ENCODE measurements at regions not wholly inside any gene's neighbourhood (a gene's known extent, or its start where the extent isn't known, plus 50 kb on each side); places are given as distances from the start of the nearest gene placed in this dataset.
"Not testable (repeated sequence)": the region's sequence is repeated elsewhere in the genome, so short reads cannot be mapped to it uniquely, and the experiment has no call there.

- intact Hi-C loops (cut with micrococcal nuclease): no loop called here
- no peaks in the 10 kb centered on the region for H3K36me3 ChIP-seq (ENCODE audit: control insufficient read depth in 2 of 3, insufficient read depth in 3 of 3, low read length in 3 of 3)
- Mint-ChIP-seq H3K4me1 (no peaks in the 10 kb centered on the region), H3K27ac (no peak overlapping the region), H3K9me3 (peaks cover 0 to 8% (median 2%) of the 10 kb centered on the region in 11 donors), H3K36me3 (peaks cover 0 to 3% (median 0%) of the 10 kb centered on the region in 5 donors), H3K27me3 (peaks cover 0 to 15% (median 0%) of the 10 kb centered on the region in 5 donors), H3K4me3 (no peak overlapping the region)
- DNase-seq (no peak), ATAC-seq (no peak)
- H3K9me3 ChIP-seq (ENCODE audit: control insufficient read depth in 2 of 3, low read length in 3 of 3): no peaks in the 10 kb centered on the region
- POLR2A ChIA-PET: no interaction called here
- no peak overlapping the region for H3K27ac ChIP-seq (ENCODE audit: low read depth, low read length)
- no peaks in the 10 kb centered on the region for H3K27me3 ChIP-seq (ENCODE audit: control insufficient read depth in 2 of 2, insufficient read depth in 2 of 2, low read length in 2 of 2)
- H3K4me3 ChIP-seq (ENCODE audit: low read length): no peak overlapping the region
- H3K4me1 ChIP-seq (ENCODE audit: control insufficient read depth in 2 of 2, insufficient read depth in 2 of 2, low read length in 2 of 2): no peaks in the 10 kb centered on the region
- CTCF ChIA-PET: no interaction called here
These were observed 297.5 kb upstream of the SLC16A7 start for GRCh38 chr12:59298296-59298695.

GRCh38 chr12:59294221-59294620 lies 301.6 kb upstream of the SLC16A7 start:
- Histone ChIP-seq H3K4me1 (ENCODE audit: control insufficient read depth in 2 of 2, insufficient read depth in 2 of 2, low read length in 2 of 2) (no peaks in the 10 kb centered on the region), H3K9me3 (ENCODE audit: control insufficient read depth in 2 of 3, low read length in 3 of 3) (no peaks in the 10 kb centered on the region), H3K4me3 (ENCODE audit: low read length) (no peak overlapping the region), H3K27ac (ENCODE audit: low read depth, low read length) (no peak overlapping the region), H3K36me3 (ENCODE audit: control insufficient read depth in 2 of 3, insufficient read depth in 3 of 3, low read length in 3 of 3) (no peaks in the 10 kb centered on the region), H3K27me3 (ENCODE audit: control insufficient read depth in 2 of 2, insufficient read depth in 2 of 2, low read length in 2 of 2) (no peaks in the 10 kb centered on the region)
- no peaks in the 10 kb centered on the region for H3K4me1 Mint-ChIP-seq
- peaks cover 0 to 5% (median 0%) of the 10 kb centered on the region in 11 donors for H3K9me3 Mint-ChIP-seq
- DNase-seq (no peak), ATAC-seq (no peak)
- POLR2A ChIA-PET: no interaction called here
- peaks cover 0 to 3% (median 0%) of the 10 kb centered on the region in 5 donors for H3K36me3 Mint-ChIP-seq
- intact Hi-C loops (cut with micrococcal nuclease): no loop called here
- no peak overlapping the region for H3K27ac Mint-ChIP-seq
- CTCF ChIA-PET: no interaction called here
- no peak overlapping the region for H3K4me3 Mint-ChIP-seq
- peaks cover 0 to 7% (median 0%) of the 10 kb centered on the region in 5 donors for H3K27me3 Mint-ChIP-seq

- Histone ChIP-seq H3K4me3 (ENCODE audit: low read length) (no peak overlapping the region), H3K4me1 (ENCODE audit: control insufficient read depth in 2 of 2, insufficient read depth in 2 of 2, low read length in 2 of 2) (no peaks in the 10 kb centered on the region), H3K27ac (ENCODE audit: low read depth, low read length) (no peak overlapping the region), H3K27me3 (ENCODE audit: control insufficient read depth in 2 of 2, insufficient read depth in 2 of 2, low read length in 2 of 2) (no peaks in the 10 kb centered on the region), H3K9me3 (ENCODE audit: control insufficient read depth in 2 of 3, low read length in 3 of 3) (no peaks in the 10 kb centered on the region), H3K36me3 (ENCODE audit: control insufficient read depth in 2 of 3, insufficient read depth in 3 of 3, low read length in 3 of 3) (no peaks in the 10 kb centered on the region)
- POLR2A ChIA-PET: no interaction called here
- Mint-ChIP-seq H3K27ac (no peak overlapping the region), H3K4me1 (no peaks in the 10 kb centered on the region), H3K4me3 (no peak overlapping the region), H3K36me3 (no peaks in the 10 kb centered on the region), H3K9me3 (peaks cover 0 to 5% (median 0%) of the 10 kb centered on the region in 11 donors), H3K27me3 (peaks cover 0 to 4% (median 0%) of the 10 kb centered on the region in 5 donors)
- CTCF ChIA-PET: no interaction called here
- DNase-seq (no peak), ATAC-seq (no peak)
- intact Hi-C loops (cut with micrococcal nuclease): no loop called here
These were observed 312.8 kb upstream of the SLC16A7 start for GRCh38 chr12:59282999-59283398.

- H3K36me3 ChIP-seq (ENCODE audit: control insufficient read depth in 2 of 3, insufficient read depth in 3 of 3, low read length in 3 of 3); H3K27ac ChIP-seq (ENCODE audit: low read depth, low read length); H3K27me3 Mint-ChIP-seq; ATAC-seq; H3K4me1 Mint-ChIP-seq; POLR2A ChIA-PET; H3K9me3 ChIP-seq (ENCODE audit: control insufficient read depth in 2 of 3, low read length in 3 of 3); H3K36me3 Mint-ChIP-seq; DNase-seq; H3K4me3 ChIP-seq (ENCODE audit: low read length); H3K4me1 ChIP-seq (ENCODE audit: control insufficient read depth in 2 of 2, insufficient read depth in 2 of 2, low read length in 2 of 2); CTCF ChIA-PET; H3K27me3 ChIP-seq (ENCODE audit: control insufficient read depth in 2 of 2, insufficient read depth in 2 of 2, low read length in 2 of 2); H3K27ac Mint-ChIP-seq; intact Hi-C loops (cut with micrococcal nuclease); H3K4me3 Mint-ChIP-seq: not testable (repeated sequence)
- peaks cover 0 to 37% (median 10%) of the 10 kb centered on the region in 11 donors for H3K9me3 Mint-ChIP-seq
These were observed 322.3 kb upstream of the SLC16A7 start for GRCh38 chr12:59273561-59273960.

- Histone ChIP-seq H3K4me1 (ENCODE audit: control insufficient read depth in 2 of 2, insufficient read depth in 2 of 2, low read length in 2 of 2) (no peaks in the 10 kb centered on the region), H3K4me3 (ENCODE audit: low read length) (no peak overlapping the region), H3K9me3 (ENCODE audit: control insufficient read depth in 2 of 3, low read length in 3 of 3) (no peaks in the 10 kb centered on the region), H3K27ac (ENCODE audit: low read depth, low read length) (no peak overlapping the region), H3K27me3 (ENCODE audit: control insufficient read depth in 2 of 2, insufficient read depth in 2 of 2, low read length in 2 of 2) (no peaks in the 10 kb centered on the region), H3K36me3 (ENCODE audit: control insufficient read depth in 2 of 3, insufficient read depth in 3 of 3, low read length in 3 of 3) (no peaks in the 10 kb centered on the region)
- ChIA-PET POLR2A (no interaction called here), CTCF (no interaction called here)
- Mint-ChIP-seq H3K4me1 (no peaks in the 10 kb centered on the region), H3K9me3 (peaks cover 0 to 35% (median 10%) of the 10 kb centered on the region in 11 donors), H3K36me3 (no peaks in the 10 kb centered on the region), H3K27ac (no peak overlapping the region), H3K4me3 (no peak overlapping the region), H3K27me3 (peaks cover 0 to 2% (median 0%) of the 10 kb centered on the region in 5 donors)
- ATAC-seq (no peak), DNase-seq (no peak)
- intact Hi-C loops (cut with micrococcal nuclease): no loop called here
These were observed 327.5 kb upstream of the SLC16A7 start for GRCh38 chr12:59268295-59268809.

- ChIA-PET POLR2A (no interaction called here), CTCF (no interaction called here)
- Histone ChIP-seq H3K36me3 (ENCODE audit: control insufficient read depth in 2 of 3, insufficient read depth in 3 of 3, low read length in 3 of 3) (no peaks in the 10 kb centered on the region), H3K9me3 (ENCODE audit: control insufficient read depth in 2 of 3, low read length in 3 of 3) (no peaks in the 10 kb centered on the region), H3K4me1 (ENCODE audit: control insufficient read depth in 2 of 2, insufficient read depth in 2 of 2, low read length in 2 of 2) (no peaks in the 10 kb centered on the region), H3K27ac (ENCODE audit: low read depth, low read length) (no peak overlapping the region), H3K4me3 (ENCODE audit: low read length) (no peak overlapping the region), H3K27me3 (ENCODE audit: control insufficient read depth in 2 of 2, insufficient read depth in 2 of 2, low read length in 2 of 2) (no peaks in the 10 kb centered on the region)
- ATAC-seq: no peak
- intact Hi-C loops (cut with micrococcal nuclease): no loop called here
- Mint-ChIP-seq H3K27me3 (peaks cover 0 to 2% (median 0%) of the 10 kb centered on the region in 5 donors), H3K4me1 (no peaks in the 10 kb centered on the region), H3K4me3 (no peak overlapping the region), H3K27ac (no peak overlapping the region), H3K9me3 (peaks cover 0 to 6% (median 0%) of the 10 kb centered on the region in 11 donors), H3K36me3 (no peaks in the 10 kb centered on the region)
- DNase-seq: no peak
These were observed 335.6 kb upstream of the SLC16A7 start for GRCh38 chr12:59260202-59260601.

- intact Hi-C loops (cut with micrococcal nuclease): no loop called here
- DNase-seq: no peak
- no peaks in the 10 kb centered on the region for H3K36me3 ChIP-seq (ENCODE audit: control insufficient read depth in 2 of 3, insufficient read depth in 3 of 3, low read length in 3 of 3)
- Mint-ChIP-seq H3K36me3 (peaks cover 0 to 4% (median 0%) of the 10 kb centered on the region in 5 donors), H3K9me3 (peaks cover 10 to 24% (median 14%) of the 10 kb centered on the region in 11 donors), H3K4me1 (no peaks in the 10 kb centered on the region), H3K27me3 (no peaks in the 10 kb centered on the region), H3K4me3 (no peak overlapping the region), H3K27ac (no peak overlapping the region)
- H3K27me3 ChIP-seq (ENCODE audit: control insufficient read depth in 2 of 2, insufficient read depth in 2 of 2, low read length in 2 of 2): no peaks in the 10 kb centered on the region
- no peak overlapping the region for H3K4me3 ChIP-seq (ENCODE audit: low read length)
- H3K9me3 ChIP-seq (ENCODE audit: control insufficient read depth in 2 of 3, low read length in 3 of 3): peaks cover 0 to 13% (median 0%) of the 10 kb centered on the region in 3 experiments
- ATAC-seq: no peak
- H3K27ac ChIP-seq (ENCODE audit: low read depth, low read length): no peak overlapping the region
- ChIA-PET CTCF (no interaction called here), POLR2A (no interaction called here)
- no peaks in the 10 kb centered on the region for H3K4me1 ChIP-seq (ENCODE audit: control insufficient read depth in 2 of 2, insufficient read depth in 2 of 2, low read length in 2 of 2)
These were observed 332.4 kb upstream of the LRIG3 start for GRCh38 chr12:59252731-59253130.
